SK-N-SH (cell line): ENCODE measurements at regions not wholly inside any gene's neighbourhood (a gene's known extent, or its start where the extent isn't known, plus 50 kb on each side); places are given as distances from the start of the nearest gene placed in this dataset.

Experiments used
- CTCF ChIA-PET: fragments of 300-600, 350-600 bp; formaldehyde crosslinking; extraction: SDS; loops from one replicate; lab custom pipeline; 2021; lab: Yijun Ruan, JAX
- POLR2A ChIA-PET: fragments of 350-600 bp; sonication (Branson Sonifier 250); formaldehyde crosslinking; extraction: SDS; loops from one replicate; lab custom pipeline; 2020; ENCODE audit warnings: antibody characterized with exemption, inconsistent platforms; lab: Yijun Ruan, JAX
- DNase-seq: peaks from one replicate; pipeline ENCODE4 v3.0.0; 2012
- H2AFZ ChIP-seq: fragments of 200-600 bp; sonication (generic); 2 replicates; pipeline ENCODE4 v1.8.1; 2016; ENCODE audit warnings: antibody characterized with exemption, mild to moderate bottlenecking, low read depth
- H3F3A ChIP-seq: fragments of 200-600 bp; sonication (generic); replicated peaks from 2 replicates; pipeline ENCODE3; 2016; ENCODE audit warnings: antibody characterized with exemption, mild to moderate bottlenecking; ENCODE audit not compliant: insufficient read depth
- H3K27ac ChIP-seq, 2 experiments: fragments of 200-500 bp in 1 of 2; fragments of 200-600 bp in 1 of 2; sonication (Bioruptor generic) in 1 of 2; sonication (generic), shearing (Covaris generic) in 1 of 2; 2 replicates each; pipeline versions ENCODE4 v1.5.1 to v1.6.1; 2014 to 2016; ENCODE audit warnings: low read depth in 2 of 2, inconsistent platforms in 1 of 2, low read length in 1 of 2, mild to moderate bottlenecking in 1 of 2, mixed read lengths in 1 of 2
- H3K27me3 ChIP-seq: fragments of 200-600 bp; sonication (generic), shearing (Covaris generic); 2 replicates; pipeline ENCODE4 v1.6.1; 2016; ENCODE audit warnings: mixed run types; ENCODE audit not compliant: insufficient read depth
- H3K36me3 ChIP-seq, 2 experiments: fragments of 200-500 bp in 1 of 2; fragments of 200-600 bp in 1 of 2; sonication (Bioruptor generic) in 1 of 2; sonication (generic) in 1 of 2; replicated peaks in 1 of 2; 2 replicates each; pipeline versions ENCODE3 to v1.5.1; 2014 to 2016; ENCODE audit warnings: low read length in 1 of 2, mild to moderate bottlenecking in 1 of 2; ENCODE audit not compliant: insufficient read depth in 2 of 2, control insufficient read depth in 1 of 2
- H3K4me1 ChIP-seq, 2 experiments: fragments of 200-500 bp in 1 of 2; fragments of 200-600 bp in 1 of 2; sonication (Bioruptor generic) in 1 of 2; sonication (generic), shearing (Covaris generic) in 1 of 2; 2 replicates each; pipeline versions ENCODE4 v1.5.1 to v1.6.1; 2014 to 2016; ENCODE audit warnings: low read depth in 1 of 2, low read length in 1 of 2, mixed run types in 1 of 2; ENCODE audit not compliant: insufficient read depth in 2 of 2, control insufficient read depth in 1 of 2
- H3K4me2 ChIP-seq: fragments of 200-600 bp; sonication (generic), shearing (Covaris generic); 2 replicates; pipeline ENCODE4 v1.6.1; 2017; ENCODE audit warnings: mixed run types
- H3K4me3 ChIP-seq, 2 experiments: fragments of 200-500 bp in 1 of 2; fragments of 200-600 bp in 1 of 2; sonication (Bioruptor generic) in 1 of 2; sonication (generic), shearing (Covaris generic) in 1 of 2; 2 replicates each; pipeline versions ENCODE4 v1.5.1 to v1.8.1; 2014 to 2016; ENCODE audit warnings: low read depth in 2 of 2, inconsistent platforms in 1 of 2, low read length in 1 of 2, mild to moderate bottlenecking in 1 of 2, mixed read lengths in 1 of 2, moderate library complexity in 1 of 2
- H3K79me2 ChIP-seq: fragments of 200-600 bp; sonication (generic); 2 replicates; pipeline ENCODE4 v1.8.1; 2017; ENCODE audit warnings: mild to moderate bottlenecking; ENCODE audit not compliant: insufficient read depth
- H3K9ac ChIP-seq: fragments of 200-600 bp; sonication (generic); 2 replicates; pipeline ENCODE4 v1.6.1; 2017; ENCODE audit warnings: mixed run types
- H3K9me2 ChIP-seq: fragments of 200-600 bp; sonication (generic); 2 replicates; pipeline ENCODE4 v1.6.1; 2017; ENCODE audit warnings: mixed run types
- H3K9me3 ChIP-seq: fragments of 200-600 bp; sonication (generic); 2 replicates; pipeline ENCODE4 v1.6.1; 2017; ENCODE audit warnings: mixed run types, mild to moderate bottlenecking, moderate library complexity
- H4K20me1 ChIP-seq: fragments of 200-600 bp; sonication (generic); 2 replicates; pipeline ENCODE4 v1.6.1; 2017; ENCODE audit warnings: mild to moderate bottlenecking, mixed run types; ENCODE audit not compliant: insufficient read depth
- CHD2 ChIP-seq: fragments of 150-350 bp; IDR thresholded peaks from 2 replicates; pipeline ENCODE4 v1.6.1; 2018; ENCODE audit warnings: low read length; ENCODE audit not compliant: partially characterized antibody
- FOSL2 ChIP-seq: IDR thresholded peaks from 2 replicates; pipeline ENCODE4 v1.4.0; 2012; ENCODE audit warnings: low read depth, mild to moderate bottlenecking, moderate library complexity, borderline replicate concordance
- FOXJ3 ChIP-seq: sonication (generic); formaldehyde crosslinking; IDR thresholded peaks from 2 replicates; pipeline ENCODE4 v1.5.1; 2020; ENCODE audit warnings: mild to moderate bottlenecking, missing genetic modification reagents
- GABPA ChIP-seq: IDR thresholded peaks from 2 replicates; pipeline ENCODE4 v1.4.0; 2012; ENCODE audit warnings: low read depth, mild to moderate bottlenecking
- IRF3 ChIP-seq: fragments of 150-350 bp; IDR thresholded peaks from 2 replicates; pipeline ENCODE4 v1.6.1; 2016; ENCODE audit warnings: mild to moderate bottlenecking, low read depth, low read length
- JUND ChIP-seq: IDR thresholded peaks from 2 replicates; pipeline ENCODE4 v1.4.0; 2012
- MXI1 ChIP-seq: IDR thresholded peaks from 2 replicates; pipeline ENCODE4 v1.6.1; 2012; ENCODE audit warnings: mild to moderate bottlenecking, low read depth, low read length, improper control_type of control experiment
- NRF1 ChIP-seq: IDR thresholded peaks from 2 replicates; pipeline ENCODE4 v1.6.1; 2012; ENCODE audit warnings: low read depth, mild to moderate bottlenecking, low read length
- POLR2AphosphoS5 ChIP-seq: IDR thresholded peaks from 2 replicates; pipeline ENCODE4 v1.6.1; 2012; ENCODE audit warnings: low read depth, low read length
- RAD21 ChIP-seq: IDR thresholded peaks from 2 replicates; pipeline ENCODE4 v1.6.1; 2012; ENCODE audit warnings: mild to moderate bottlenecking, low read length
- RCOR1 ChIP-seq: fragments of 150-350 bp; IDR thresholded peaks from 2 replicates; pipeline ENCODE4 v1.6.1; 2017; ENCODE audit warnings: antibody characterized with exemption, low read length
- RFX5 ChIP-seq: IDR thresholded peaks from 2 replicates; pipeline ENCODE4 v1.6.1; 2012; ENCODE audit warnings: mild to moderate bottlenecking, improper control_type of control experiment, low read length
- RXRA ChIP-seq: IDR thresholded peaks from 2 replicates; pipeline ENCODE4 v1.4.0; 2012; ENCODE audit warnings: low read depth, mild to moderate bottlenecking, borderline replicate concordance
- SIN3A ChIP-seq: IDR thresholded peaks from 2 replicates; pipeline ENCODE4 v1.6.1; 2012; ENCODE audit warnings: low read depth, mild to moderate bottlenecking, low read length, moderate library complexity, borderline replicate concordance
- TAF1 ChIP-seq: IDR thresholded peaks from 2 replicates; pipeline ENCODE4 v1.6.1; 2012; ENCODE audit warnings: low read depth, mild to moderate bottlenecking, low read length, moderate library complexity, borderline replicate concordance
- TCF12 ChIP-seq: IDR thresholded peaks from 2 replicates; pipeline ENCODE4 v1.4.0; 2012
- TEAD4 ChIP-seq: IDR thresholded peaks from 2 replicates; pipeline ENCODE4 v1.4.0; 2012; ENCODE audit warnings: mild to moderate bottlenecking, borderline replicate concordance; ENCODE audit not compliant: insufficient read depth
- ZBTB33 ChIP-seq: IDR thresholded peaks from 2 replicates; pipeline ENCODE4 v1.4.0; 2012; ENCODE audit warnings: low read depth, borderline replicate concordance
- WGBS: methylation state at CpG from one replicate; pipeline ENCODE4 v1.1.6; 2017; ENCODE audit warnings: low lambda C conversion rate; 5-methylcytosine and 5-hydroxymethylcytosine counted together
- TF ChIP-seq, protein P1 (sequence below): IDR thresholded peaks from 2 replicates; pipeline ENCODE4; 2012
- TF ChIP-seq, protein P2 (sequence below): fragments of 200-600 bp; sonication (generic); IDR thresholded peaks from 2 replicates; pipeline ENCODE4 v1.6.1; 2017; ENCODE audit warnings: antibody characterized with exemption, mild to moderate bottlenecking, moderate library complexity
- TF ChIP-seq, protein P3 (sequence below): fragments of 150-350 bp; IDR thresholded peaks from 2 replicates; pipeline ENCODE4 v1.6.1; 2017; ENCODE audit warnings: antibody characterized with exemption, low read length, low read depth, borderline replicate concordance

DNA sequence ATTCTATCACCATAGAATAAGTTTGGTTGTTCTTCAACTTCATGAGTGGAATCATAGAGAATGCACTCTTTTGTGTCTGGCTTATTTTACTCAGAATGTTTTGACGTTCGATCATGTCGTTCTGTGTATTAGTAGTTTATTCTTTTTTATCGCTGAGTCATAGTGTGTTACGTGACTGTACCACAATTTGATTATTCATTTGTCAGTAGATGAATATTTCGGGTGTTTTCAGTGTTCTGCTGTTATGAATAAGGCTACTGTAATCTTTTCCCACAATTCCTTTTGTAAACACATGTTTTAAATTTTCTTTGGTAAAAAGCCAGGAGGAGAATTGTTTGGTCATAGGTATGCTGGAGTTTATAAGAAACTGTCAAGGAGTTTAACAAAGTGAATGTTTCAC is 279.9 kb upstream of the B3GAT1 start:
- no peak for TF ChIP-seq TEAD4
- TF ChIP-seq, all 33 proteins: peak for 0
- ChIA-PET CTCF (no interaction called here), POLR2A (no interaction called here)
- Histone ChIP-seq H3K9me3 (no peaks in the 10 kb centered on the region), H3F3A (no peaks in the 10 kb centered on the region), H3K27me3 (no peaks in the 10 kb centered on the region), H3K9ac (no peak overlapping the region), H4K20me1 (no peaks in the 10 kb centered on the region), H2AFZ (no peak overlapping the region), H3K4me3 (no peak overlapping the region), H3K4me2 (no peak overlapping the region), H3K9me2 (no peaks in the 10 kb centered on the region), H3K36me3 (no peaks in the 10 kb centered on the region), H3K4me1 (peaks cover 0 to 9% of the 10 kb centered on the region in 2 experiments; a peak in 1 of 4 replicates), H3K79me2 (no peaks in the 10 kb centered on the region), H3K27ac (no peak overlapping the region)
- DNase-seq = no peak
- WGBS = 27% methylated on average over 6 of the region's 6 CpGs

- Histone ChIP-seq H3K9me3 (no peaks in the 10 kb centered on the region), H4K20me1 (no peaks in the 10 kb centered on the region), H3K4me1 (peaks cover 0 to 9% of the 10 kb centered on the region in 2 experiments; a peak in 1 of 4 replicates), H3F3A (no peaks in the 10 kb centered on the region), H3K27ac (no peak overlapping the region), H3K36me3 (no peaks in the 10 kb centered on the region), H3K4me3 (no peak overlapping the region), H3K27me3 (no peaks in the 10 kb centered on the region), H3K4me2 (no peak overlapping the region), H2AFZ (no peak overlapping the region), H3K9ac (no peak overlapping the region), H3K79me2 (no peaks in the 10 kb centered on the region), H3K9me2 (no peaks in the 10 kb centered on the region)
- ChIA-PET CTCF (no interaction called here), POLR2A (no interaction called here)
- DNase-seq = no peak
- 30% methylated on average over 13 of the region's 13 CpGs for WGBS
- TF ChIP-seq RCOR1 = no peak
- TF ChIP-seq CHD2 = no peak
- TF ChIP-seq FOXJ3 (CRISPR knock-in tag) = no peak
- TF ChIP-seq NRF1 = no peak
- TF ChIP-seq GABPA = no peak
- no peak for TF ChIP-seq TAF1
- TF ChIP-seq MXI1 = no peak
- no peak for TF ChIP-seq RXRA
- TF ChIP-seq RFX5 = no peak
- TF ChIP-seq JUND = no peak
- no peak for TF ChIP-seq SIN3A
- TF ChIP-seq, protein P1, sequence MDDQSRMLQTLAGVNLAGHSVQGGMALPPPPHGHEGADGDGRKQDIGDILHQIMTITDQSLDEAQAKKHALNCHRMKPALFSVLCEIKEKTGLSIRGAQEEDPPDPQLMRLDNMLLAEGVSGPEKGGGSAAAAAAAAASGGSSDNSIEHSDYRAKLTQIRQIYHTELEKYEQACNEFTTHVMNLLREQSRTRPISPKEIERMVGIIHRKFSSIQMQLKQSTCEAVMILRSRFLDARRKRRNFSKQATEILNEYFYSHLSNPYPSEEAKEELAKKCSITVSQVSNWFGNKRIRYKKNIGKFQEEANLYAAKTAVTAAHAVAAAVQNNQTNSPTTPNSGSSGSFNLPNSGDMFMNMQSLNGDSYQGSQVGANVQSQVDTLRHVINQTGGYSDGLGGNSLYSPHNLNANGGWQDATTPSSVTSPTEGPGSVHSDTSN = no peak
- no peak for TF ChIP-seq ZBTB33
- no peak for TF ChIP-seq RAD21
- no peak for TF ChIP-seq IRF3
- TF ChIP-seq POLR2AphosphoS5 = no peak
- TF ChIP-seq TCF12 = no peak
- TF ChIP-seq, protein P2, sequence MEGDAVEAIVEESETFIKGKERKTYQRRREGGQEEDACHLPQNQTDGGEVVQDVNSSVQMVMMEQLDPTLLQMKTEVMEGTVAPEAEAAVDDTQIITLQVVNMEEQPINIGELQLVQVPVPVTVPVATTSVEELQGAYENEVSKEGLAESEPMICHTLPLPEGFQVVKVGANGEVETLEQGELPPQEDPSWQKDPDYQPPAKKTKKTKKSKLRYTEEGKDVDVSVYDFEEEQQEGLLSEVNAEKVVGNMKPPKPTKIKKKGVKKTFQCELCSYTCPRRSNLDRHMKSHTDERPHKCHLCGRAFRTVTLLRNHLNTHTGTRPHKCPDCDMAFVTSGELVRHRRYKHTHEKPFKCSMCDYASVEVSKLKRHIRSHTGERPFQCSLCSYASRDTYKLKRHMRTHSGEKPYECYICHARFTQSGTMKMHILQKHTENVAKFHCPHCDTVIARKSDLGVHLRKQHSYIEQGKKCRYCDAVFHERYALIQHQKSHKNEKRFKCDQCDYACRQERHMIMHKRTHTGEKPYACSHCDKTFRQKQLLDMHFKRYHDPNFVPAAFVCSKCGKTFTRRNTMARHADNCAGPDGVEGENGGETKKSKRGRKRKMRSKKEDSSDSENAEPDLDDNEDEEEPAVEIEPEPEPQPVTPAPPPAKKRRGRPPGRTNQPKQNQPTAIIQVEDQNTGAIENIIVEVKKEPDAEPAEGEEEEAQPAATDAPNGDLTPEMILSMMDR = no peak
- no peak for TF ChIP-seq FOSL2
- TF ChIP-seq, protein P3, sequence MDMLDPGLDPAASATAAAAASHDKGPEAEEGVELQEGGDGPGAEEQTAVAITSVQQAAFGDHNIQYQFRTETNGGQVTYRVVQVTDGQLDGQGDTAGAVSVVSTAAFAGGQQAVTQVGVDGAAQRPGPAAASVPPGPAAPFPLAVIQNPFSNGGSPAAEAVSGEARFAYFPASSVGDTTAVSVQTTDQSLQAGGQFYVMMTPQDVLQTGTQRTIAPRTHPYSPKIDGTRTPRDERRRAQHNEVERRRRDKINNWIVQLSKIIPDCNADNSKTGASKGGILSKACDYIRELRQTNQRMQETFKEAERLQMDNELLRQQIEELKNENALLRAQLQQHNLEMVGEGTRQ = no peak
Measured at GRCh38 chr11:134691295-134691873, 279.3 kb upstream of the B3GAT1 start.
